Endothelial cell of umbilical vein (primary cell): ENCODE measurements at regions not wholly inside any gene's neighbourhood (a gene's known extent, or its start where the extent isn't known, plus 50 kb on each side); places are given as distances from the start of the nearest gene placed in this dataset.

ENCODE experiments used
- BruUV-seq: library from RNA; stranded (reverse); fragments of 400-500 nt; replicated peaks from 2 replicates; lab custom pipeline; 2021; lab: Mats Ljungman, UMichigan
- CTCF ChIA-PET: fragments of 300-600, 350-600 bp; sonication (Branson Sonifier 250); formaldehyde crosslinking; loops from one replicate; lab custom pipeline; 2021; ENCODE audit warnings: antibody characterized with exemption, inconsistent platforms; lab: Charles Lee
- POLR2A ChIA-PET: fragments of 300-600, 350-600 bp; sonication (Branson Sonifier 250); formaldehyde crosslinking; loops from one replicate; lab custom pipeline; 2021; ENCODE audit warnings: antibody characterized with exemption, inconsistent platforms; lab: Charles Lee
- DNase-seq: peaks from one replicate; pipeline ENCODE4 v3.0.0-alpha.2; 2011; ENCODE audit warnings: low read depth, low spot score
- FAIRE-seq: peaks from 2 replicates; lab custom pipeline; 2011; peaks lifted over from hg19 to GRCh38; lab: Jason Lieb, UNC
- H2AFZ ChIP-seq: 2 replicates; pipeline ENCODE4 v1.6.0; 2012; ENCODE audit warnings: low read depth, low read length, control low read depth, inconsistent platforms
- H3K27ac ChIP-seq: 2 replicates; pipeline ENCODE4 v1.5.1; 2011; ENCODE audit warnings: low read depth, mild to moderate bottlenecking, control low read depth, low read length, moderate library complexity; ENCODE audit not compliant: insufficient read depth
- H3K27me3 ChIP-seq, 2 experiments: 2 replicates each; pipeline versions ENCODE4 v1.6.0 to v1.6.1; 2011; ENCODE audit warnings: low read length in 2 of 2, mixed read lengths in 1 of 2; ENCODE audit not compliant: control insufficient read depth in 2 of 2, insufficient read depth in 2 of 2
- H3K36me3 ChIP-seq, 2 experiments: 2 replicates in 1 of 2; 3 replicates in 1 of 2; pipeline ENCODE4 v1.5.1; 2011; ENCODE audit warnings: low read length in 2 of 2, mild to moderate bottlenecking in 1 of 2, moderate library complexity in 1 of 2; ENCODE audit not compliant: control insufficient read depth in 2 of 2, insufficient read depth in 2 of 2; ENCODE audit errors: extremely low read depth in 1 of 2
- H3K4me1 ChIP-seq: 3 replicates; pipeline ENCODE4 v1.5.1; 2011; ENCODE audit warnings: mild to moderate bottlenecking, low read length; ENCODE audit not compliant: control insufficient read depth, insufficient read depth; ENCODE audit errors: extremely low read depth
- H3K4me2 ChIP-seq: 2 replicates; pipeline ENCODE4 v1.6.1; 2011; ENCODE audit warnings: low read length, control low read depth, mixed read lengths; ENCODE audit not compliant: insufficient read depth
- H3K4me3 ChIP-seq, 3 experiments: fragments of 200-600 bp in 1 of 3; sonication (generic), shearing (Covaris generic) in 1 of 3; replicated peaks in 1 of 3; 2 replicates each; pipeline ENCODE4 v1.5.1; 2011 to 2016; ENCODE audit warnings: control low read depth in 3 of 3, low read length in 3 of 3, mild to moderate bottlenecking in 2 of 3, inconsistent platforms in 1 of 3, low read depth in 1 of 3, moderate library complexity in 1 of 3; ENCODE audit not compliant: insufficient read depth in 1 of 3
- H3K79me2 ChIP-seq: 2 replicates; pipeline ENCODE4 v1.6.0; 2012; ENCODE audit warnings: low read length, inconsistent platforms; ENCODE audit not compliant: control insufficient read depth, insufficient read depth
- H3K9ac ChIP-seq: replicated peaks from 2 replicates; pipeline ENCODE3; 2011; ENCODE audit warnings: low read length, control low read depth; ENCODE audit not compliant: insufficient read depth; ENCODE audit errors: extremely low read depth
- H3K9me1 ChIP-seq: replicated peaks from 3 replicates; pipeline ENCODE4 v1.6.0; 2011; ENCODE audit warnings: mild to moderate bottlenecking, low read length; ENCODE audit not compliant: control insufficient read depth, insufficient read depth; ENCODE audit errors: extremely low read depth
- H3K9me3 ChIP-seq: replicated peaks from 2 replicates; pipeline ENCODE4 v1.5.1; 2012; ENCODE audit warnings: low read length, inconsistent platforms; ENCODE audit not compliant: control insufficient read depth, insufficient read depth
- H4K20me1 ChIP-seq: replicated peaks from 2 replicates; pipeline ENCODE3; 2011; ENCODE audit warnings: mild to moderate bottlenecking, low read length; ENCODE audit not compliant: control insufficient read depth, insufficient read depth; ENCODE audit errors: extremely low read depth
- EZH2 ChIP-seq: IDR thresholded peaks from 2 replicates; pipeline ENCODE4 v1.6.1; 2012; ENCODE audit warnings: borderline replicate concordance, low read depth, mild to moderate bottlenecking, moderate library complexity, low read length, inconsistent platforms; ENCODE audit not compliant: severe bottlenecking
- FOS ChIP-seq: IDR thresholded peaks from 2 replicates; pipeline ENCODE4 v1.6.1; 2011; ENCODE audit warnings: mild to moderate bottlenecking, low read length, moderate library complexity, borderline replicate concordance; ENCODE audit not compliant: insufficient read depth
- GATA2 ChIP-seq: IDR thresholded peaks from 2 replicates; pipeline ENCODE4 v1.7.0; 2011; ENCODE audit warnings: low read depth, mild to moderate bottlenecking, moderate library complexity, mixed read lengths, low read length; ENCODE audit not compliant: insufficient read length, insufficient read depth
- MYC ChIP-seq: IDR thresholded peaks from one replicate; pipeline ENCODE4 v1.6.1; 2011; ENCODE audit warnings: mild to moderate bottlenecking, low read depth, low read length
- POLR2A ChIP-seq: IDR thresholded peaks from 2 replicates; pipeline ENCODE4 v1.6.1; 2012; ENCODE audit warnings: low read depth, mild to moderate bottlenecking, control low read depth, low read length
- POLR2AphosphoS5 ChIP-seq: IDR thresholded peaks from 2 replicates; pipeline ENCODE4 v1.6.1; 2012; ENCODE audit warnings: low read depth, mild to moderate bottlenecking, control low read depth, low read length, moderate library complexity; ENCODE audit not compliant: insufficient read depth
- dilution Hi-C: fragments of 300-500 bp; cut with MboI; formaldehyde crosslinking; loops from one replicate; pipeline ENCODE4 v1.15.0; 2019; ENCODE audit warnings: low sequenced_read_pairs; ENCODE audit not compliant: extremely low pct_ligation_motif_present
- intact Hi-C: fragments of 100-400 bp; cut with micrococcal nuclease; formaldehyde crosslinking; loops from one replicate; pipeline ENCODE4 v1.10.0; 2022
- TF ChIP-seq, protein P1 (sequence below), 2 donors: IDR thresholded peaks; 1 replicate in 1 of 2; 2 replicates in 1 of 2; pipeline ENCODE4 v1.5.1; 2011; ENCODE audit warnings: low read length in 2 of 2, mild to moderate bottlenecking in 2 of 2, moderate library complexity in 2 of 2, control low read depth in 1 of 2, inconsistent platforms in 1 of 2, low read depth in 1 of 2; ENCODE audit not compliant: insufficient read depth in 1 of 2; ENCODE audit errors: extremely low read depth in 1 of 2
- TF ChIP-seq, protein P2 (sequence below): IDR thresholded peaks from 2 replicates; pipeline ENCODE4 v1.6.1; 2011; ENCODE audit not compliant: insufficient read depth, insufficient read length

DNA sequence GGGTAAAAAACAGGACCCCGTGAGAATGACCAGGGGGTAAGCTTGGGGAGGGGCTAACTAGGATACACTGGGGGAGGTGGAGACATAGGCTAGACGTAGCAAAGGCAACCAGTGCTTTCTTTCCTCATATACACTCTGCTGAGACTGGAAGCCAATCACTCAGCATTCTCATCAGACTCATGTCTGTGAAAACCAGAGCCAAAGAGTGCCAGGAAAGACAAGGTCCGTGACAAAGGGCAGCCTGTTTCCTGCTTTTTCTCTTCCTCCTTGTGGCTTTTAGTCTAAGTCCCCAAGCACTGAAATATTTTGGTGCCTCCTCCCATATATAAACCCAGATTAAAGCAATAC lies 97.9 kb upstream of the NEDD9 start:
- H3K4me1 ChIP-seq = peaks cover 3% of the 10 kb centered on the region
- no peaks in the 10 kb centered on the region for H3K79me2 ChIP-seq
- peak; percentile 61 for FAIRE-seq
- ChIA-PET CTCF (interaction anchor here (1.0 kb wide), 1 partner anchor 15 kb away, joined by 4 read pairs; no protein-coding TSS in a partner anchor), POLR2A (no interaction called here)
- TF ChIP-seq EZH2 (no peak), GATA2 (no peak), POLR2AphosphoS5 (no peak), POLR2A (no peak), FOS (no peak), MYC (no peak)
- TF ChIP-seq, protein P1, sequence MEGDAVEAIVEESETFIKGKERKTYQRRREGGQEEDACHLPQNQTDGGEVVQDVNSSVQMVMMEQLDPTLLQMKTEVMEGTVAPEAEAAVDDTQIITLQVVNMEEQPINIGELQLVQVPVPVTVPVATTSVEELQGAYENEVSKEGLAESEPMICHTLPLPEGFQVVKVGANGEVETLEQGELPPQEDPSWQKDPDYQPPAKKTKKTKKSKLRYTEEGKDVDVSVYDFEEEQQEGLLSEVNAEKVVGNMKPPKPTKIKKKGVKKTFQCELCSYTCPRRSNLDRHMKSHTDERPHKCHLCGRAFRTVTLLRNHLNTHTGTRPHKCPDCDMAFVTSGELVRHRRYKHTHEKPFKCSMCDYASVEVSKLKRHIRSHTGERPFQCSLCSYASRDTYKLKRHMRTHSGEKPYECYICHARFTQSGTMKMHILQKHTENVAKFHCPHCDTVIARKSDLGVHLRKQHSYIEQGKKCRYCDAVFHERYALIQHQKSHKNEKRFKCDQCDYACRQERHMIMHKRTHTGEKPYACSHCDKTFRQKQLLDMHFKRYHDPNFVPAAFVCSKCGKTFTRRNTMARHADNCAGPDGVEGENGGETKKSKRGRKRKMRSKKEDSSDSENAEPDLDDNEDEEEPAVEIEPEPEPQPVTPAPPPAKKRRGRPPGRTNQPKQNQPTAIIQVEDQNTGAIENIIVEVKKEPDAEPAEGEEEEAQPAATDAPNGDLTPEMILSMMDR (IDR thresholded peaks at IDR 0.05; ENCODE audit: extremely low read depth in 1 of 2, insufficient read depth in 1 of 2, low read depth in 1 of 2, low read length in 2 of 2) = no peak
- TF ChIP-seq, protein P2, sequence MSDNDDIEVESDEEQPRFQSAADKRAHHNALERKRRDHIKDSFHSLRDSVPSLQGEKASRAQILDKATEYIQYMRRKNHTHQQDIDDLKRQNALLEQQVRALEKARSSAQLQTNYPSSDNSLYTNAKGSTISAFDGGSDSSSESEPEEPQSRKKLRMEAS = no peak
- H3K9ac ChIP-seq = no peak overlapping the region
- H2AFZ ChIP-seq = peak overlapping the region; percentile 26
- H3K9me3 ChIP-seq = no peaks in the 10 kb centered on the region
- H3K4me3 ChIP-seq = no peak overlapping the region
- H3K9me1 ChIP-seq = no peaks in the 10 kb centered on the region
- dilution Hi-C loops = no loop called here
- H3K27me3 ChIP-seq = no peaks in the 10 kb centered on the region
- peak overlapping the region; percentile 5 for H3K27ac ChIP-seq
- H4K20me1 ChIP-seq = no peaks in the 10 kb centered on the region
- H3K36me3 ChIP-seq = no peaks in the 10 kb centered on the region
- BruUV-seq = no TSS peak
- intact Hi-C loops = no loop called here
- H3K4me2 ChIP-seq = no peak overlapping the region
- peak; percentile 53 for DNase-seq
